Ascending aorta (tissue), 2 donors: ENCODE measurements at regions not wholly inside any gene's neighbourhood (a gene's known extent, or its start where the extent isn't known, plus 50 kb on each side); places are given as distances from the start of the nearest gene placed in this dataset.

Experiments
- DNase-seq, 2 donors: peaks; one replicate each; pipeline ENCODE4 v3.0.0-alpha.2; 2019; ENCODE audit warnings: low spot score in 2 of 2
- H3K27ac ChIP-seq, 2 donors: fragments of 200-600 bp; sonication (generic); one replicate each; pipeline ENCODE4 v1.5.1; 2016 to 2017; ENCODE audit warnings: mild to moderate bottlenecking in 1 of 2
- H3K27me3 ChIP-seq: fragments of 200-600 bp; sonication (generic); one replicate; pipeline ENCODE4 v1.5.1; 2017
- H3K36me3 ChIP-seq, 2 donors: fragments of 200-600 bp; sonication (generic); one replicate each; pipeline ENCODE4 v1.5.1; 2016
- H3K4me1 ChIP-seq, 2 donors: fragments of 200-600 bp; sonication (generic); one replicate each; pipeline ENCODE4 v1.5.1; 2016 to 2017; ENCODE audit warnings: mild to moderate bottlenecking in 1 of 2
- H3K4me3 ChIP-seq, 2 donors: fragments of 200-600 bp; sonication (generic); one replicate each; pipeline ENCODE4 v1.5.1; 2016 to 2017; ENCODE audit warnings: mild to moderate bottlenecking in 1 of 2
- H3K9me3 ChIP-seq, 2 donors: fragments of 200-600 bp; sonication (generic); one replicate each; pipeline ENCODE4 v1.5.1; 2016
- intact Hi-C: fragments of 100-400 bp; cut with DNase I; formaldehyde crosslinking; loops from one replicate; pipeline ENCODE4 v1.15.1; 2023
- TF ChIP-seq, protein P1 (sequence below), 3 experiments: fragments of 200-600 bp in 2 of 3; fragments of 450-650 bp in 1 of 3; sonication (generic) in 2 of 3; IDR thresholded peaks; one replicate each; pipeline ENCODE4 v1.5.1; 2016 to 2019; ENCODE audit warnings: antibody characterized with exemption in 3 of 3, mild to moderate bottlenecking in 1 of 3, moderate library complexity in 1 of 3

DNA sequence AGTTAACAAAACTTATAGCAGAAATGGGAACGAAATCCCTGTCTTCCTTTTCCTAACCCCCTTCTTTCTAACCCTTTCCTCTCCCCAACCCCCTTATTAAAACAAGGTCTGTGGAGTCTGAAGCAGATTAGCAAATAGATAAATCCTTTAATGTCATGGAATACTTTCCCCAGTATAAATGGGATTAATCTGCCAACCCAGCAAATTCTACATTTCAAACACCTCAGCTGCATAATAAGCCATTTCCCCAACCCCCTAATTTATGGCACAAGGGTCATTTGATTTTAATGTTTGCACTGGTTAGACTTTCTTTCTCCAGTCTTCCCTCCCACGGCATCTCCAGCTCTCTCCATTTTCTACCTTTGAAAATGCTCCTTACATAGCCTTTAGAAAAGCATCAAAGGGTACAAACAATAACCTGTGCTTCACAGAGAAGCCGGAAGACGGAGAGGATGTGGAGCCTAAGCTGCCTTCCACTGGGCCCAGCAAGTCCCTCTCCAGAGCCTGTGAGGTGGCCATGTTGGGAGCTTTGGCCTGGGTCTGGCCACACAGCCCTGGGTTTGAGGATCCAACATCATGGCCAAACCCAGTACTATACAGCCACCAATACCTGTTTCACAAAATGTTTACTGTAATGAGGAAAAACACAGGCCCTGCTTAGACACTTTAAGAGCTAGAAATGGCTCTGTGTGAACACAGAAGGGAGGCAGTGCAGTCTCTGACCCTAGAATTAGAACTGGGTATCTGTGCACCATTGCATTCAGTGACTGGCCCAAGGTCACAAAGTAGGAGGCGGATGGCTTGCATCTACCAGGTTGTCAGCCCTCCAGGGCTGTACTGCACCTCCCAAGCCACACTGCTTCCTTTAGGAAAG, 56.9 kb upstream of the SPRY1 start:
- Histone ChIP-seq H3K36me3 (no peaks in the 10 kb centered on the region), H3K27me3 (no peaks in the 10 kb centered on the region), H3K4me3 (no peak overlapping the region), H3K9me3 (no peaks in the 10 kb centered on the region), H3K4me1 (no peaks in the 10 kb centered on the region), H3K27ac (peak overlapping the region in 1 of 2 donors; percentile 22)
- intact Hi-C loops = no loop called here
- no peak for DNase-seq
- TF ChIP-seq, protein P1, sequence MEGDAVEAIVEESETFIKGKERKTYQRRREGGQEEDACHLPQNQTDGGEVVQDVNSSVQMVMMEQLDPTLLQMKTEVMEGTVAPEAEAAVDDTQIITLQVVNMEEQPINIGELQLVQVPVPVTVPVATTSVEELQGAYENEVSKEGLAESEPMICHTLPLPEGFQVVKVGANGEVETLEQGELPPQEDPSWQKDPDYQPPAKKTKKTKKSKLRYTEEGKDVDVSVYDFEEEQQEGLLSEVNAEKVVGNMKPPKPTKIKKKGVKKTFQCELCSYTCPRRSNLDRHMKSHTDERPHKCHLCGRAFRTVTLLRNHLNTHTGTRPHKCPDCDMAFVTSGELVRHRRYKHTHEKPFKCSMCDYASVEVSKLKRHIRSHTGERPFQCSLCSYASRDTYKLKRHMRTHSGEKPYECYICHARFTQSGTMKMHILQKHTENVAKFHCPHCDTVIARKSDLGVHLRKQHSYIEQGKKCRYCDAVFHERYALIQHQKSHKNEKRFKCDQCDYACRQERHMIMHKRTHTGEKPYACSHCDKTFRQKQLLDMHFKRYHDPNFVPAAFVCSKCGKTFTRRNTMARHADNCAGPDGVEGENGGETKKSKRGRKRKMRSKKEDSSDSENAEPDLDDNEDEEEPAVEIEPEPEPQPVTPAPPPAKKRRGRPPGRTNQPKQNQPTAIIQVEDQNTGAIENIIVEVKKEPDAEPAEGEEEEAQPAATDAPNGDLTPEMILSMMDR (IDR thresholded peaks at IDR 0.05) = no peak

DNA sequence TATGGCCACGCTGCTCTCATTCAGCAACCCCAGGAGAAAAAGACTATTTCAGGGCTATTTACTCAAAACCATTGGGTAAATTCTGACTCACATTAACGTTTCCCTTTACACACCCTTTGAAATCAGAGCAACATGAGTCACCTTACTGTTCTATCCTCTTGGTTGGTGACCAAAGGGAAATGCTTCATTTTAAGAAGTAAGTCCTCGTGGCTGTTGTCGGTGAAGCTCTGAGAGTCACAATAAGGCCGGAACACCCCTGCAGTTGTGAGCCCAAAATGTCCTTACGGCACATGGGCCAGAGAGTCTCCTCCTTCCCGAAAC, 56.3 kb upstream of the SPRY1 start:
- no peak for DNase-seq
- Histone ChIP-seq H3K4me1 (no peaks in the 10 kb centered on the region), H3K36me3 (no peaks in the 10 kb centered on the region), H3K9me3 (no peaks in the 10 kb centered on the region), H3K4me3 (no peak overlapping the region), H3K27me3 (no peaks in the 10 kb centered on the region), H3K27ac (peak overlapping the region in 1 of 2 donors; percentile 49)
- intact Hi-C loops = no loop called here
- TF ChIP-seq, protein P1 (IDR thresholded peaks at IDR 0.05) = no peak

DNA sequence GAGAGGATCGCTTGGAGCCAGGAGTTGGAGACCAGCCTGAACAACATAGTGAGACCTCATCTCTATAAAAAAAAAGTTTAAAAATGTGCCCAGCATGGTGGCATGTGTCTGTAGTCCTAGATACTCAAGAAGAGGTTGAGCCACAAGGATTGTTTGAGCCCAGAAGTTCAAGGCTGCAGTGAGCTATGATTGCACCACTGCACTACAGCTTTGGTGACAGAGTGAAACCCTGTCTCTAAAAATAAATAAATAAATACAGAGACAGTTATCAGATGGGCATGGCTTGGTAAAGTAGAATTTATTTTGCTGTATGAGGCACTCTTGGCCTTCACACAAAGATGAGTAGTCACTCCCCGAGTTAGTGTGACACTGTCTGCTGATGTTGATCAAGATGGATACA, 54.1 kb upstream of the SPRY1 start:
- Histone ChIP-seq H3K9me3 (no peaks in the 10 kb centered on the region), H3K36me3 (no peaks in the 10 kb centered on the region), H3K27me3 (no peaks in the 10 kb centered on the region), H3K4me1 (no peaks in the 10 kb centered on the region), H3K4me3 (no peak overlapping the region), H3K27ac (peak overlapping the region in 1 of 2 donors; percentile 54)
- intact Hi-C loops = no loop called here
- TF ChIP-seq, protein P1 (IDR thresholded peaks at IDR 0.05) = no peak
- no peak for DNase-seq

DNA sequence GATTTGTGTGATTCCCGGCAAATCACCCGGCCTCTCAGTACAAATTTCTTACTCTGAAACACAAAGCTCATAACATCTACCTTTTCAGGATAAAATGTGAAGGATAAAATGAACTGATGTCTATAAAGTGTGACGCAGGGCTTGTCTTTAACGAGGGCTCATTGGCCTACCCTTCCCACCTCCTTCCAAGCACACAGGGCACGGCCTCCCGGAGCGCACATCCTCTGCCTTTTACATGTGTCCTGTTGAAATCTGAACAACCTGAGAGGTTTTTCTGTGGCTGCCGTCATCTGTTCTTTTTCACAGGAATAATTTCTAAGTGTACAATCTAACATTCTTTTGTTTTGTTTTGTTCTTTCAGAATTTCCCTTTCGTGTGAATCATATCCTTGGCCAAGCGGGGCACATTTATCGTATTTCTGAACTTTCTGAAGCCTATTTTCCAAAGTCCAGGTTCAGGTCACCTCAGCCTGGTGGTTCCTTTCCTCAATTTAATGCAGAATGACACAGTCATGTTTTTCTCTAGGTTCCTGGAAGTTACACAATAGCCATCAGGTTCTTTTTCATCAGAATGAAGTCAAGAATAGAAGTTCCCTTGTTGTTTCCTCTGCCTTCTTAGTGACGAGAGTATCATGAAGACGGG, 53.1 kb upstream of the SPRY1 start:
- Histone ChIP-seq H3K27ac (peak overlapping the region in 1 of 2 donors; percentile 63), H3K4me1 (no peaks in the 10 kb centered on the region), H3K9me3 (no peaks in the 10 kb centered on the region), H3K36me3 (no peaks in the 10 kb centered on the region), H3K27me3 (no peaks in the 10 kb centered on the region), H3K4me3 (no peak overlapping the region)
- intact Hi-C loops = no loop called here
- TF ChIP-seq, protein P1 (IDR thresholded peaks at IDR 0.05) = no peak
- DNase-seq = no peak

DNA sequence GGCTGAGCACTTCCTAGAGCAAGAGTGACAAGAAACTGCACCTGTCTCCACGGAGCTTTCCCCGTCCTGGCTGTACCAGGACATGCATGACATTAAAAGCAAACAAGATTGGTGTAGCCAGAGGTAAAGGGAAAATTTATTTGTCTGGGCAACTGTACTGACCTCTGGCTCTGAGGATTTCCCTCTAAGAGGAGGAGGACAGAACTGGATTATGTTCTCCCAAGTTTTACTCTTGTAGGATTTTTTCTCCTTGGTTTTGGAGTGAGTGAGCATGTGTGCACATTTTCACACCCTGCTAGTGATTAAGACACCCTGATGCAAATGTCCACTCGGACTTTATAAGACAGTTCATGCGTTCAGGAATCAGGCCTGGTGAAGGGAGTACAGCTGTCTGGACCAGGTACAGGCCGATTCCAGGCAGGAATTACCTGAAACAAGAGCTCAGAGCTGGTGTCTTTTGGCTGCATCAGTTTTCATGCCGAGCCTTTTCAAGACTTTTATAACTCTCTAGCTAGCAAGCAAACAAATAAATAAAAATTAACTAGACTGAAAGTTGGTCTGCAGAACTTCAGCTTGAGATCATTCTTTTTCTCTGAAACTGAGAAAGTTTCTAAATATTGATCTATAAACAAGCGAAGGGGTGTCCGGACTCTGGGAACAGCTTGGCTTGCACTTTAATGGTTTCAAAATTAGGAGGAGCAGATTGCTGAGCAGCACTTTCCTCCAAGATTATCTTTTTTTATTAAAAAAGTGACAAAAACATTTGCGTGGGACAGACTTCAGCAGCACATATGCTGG, 51.3 kb upstream of the SPRY1 start:
- Histone ChIP-seq H3K27me3 (no peaks in the 10 kb centered on the region), H3K9me3 (no peaks in the 10 kb centered on the region), H3K4me3 (no peak overlapping the region), H3K4me1 (no peaks in the 10 kb centered on the region), H3K27ac (peak overlapping the region in 1 of 2 donors; percentile 63), H3K36me3 (no peaks in the 10 kb centered on the region)
- intact Hi-C loops = no loop called here
- TF ChIP-seq, protein P1 (IDR thresholded peaks at IDR 0.05) = no peak
- no peak for DNase-seq
